HG03354 (cell line): ENCODE measurements at regions not wholly inside any gene's neighbourhood (a gene's known extent, or its start where the extent isn't known, plus 50 kb on each side); places are given as distances from the start of the nearest gene placed in this dataset.
A peak's percentile ranks its signal among the peaks of the same experiment; 100 is the strongest.
"Not testable (repeated sequence)": the region's sequence is repeated elsewhere in the genome, so short reads cannot be mapped to it uniquely, and the experiment has no call there.

Experiments used
- ATAC-seq: cut with Tn5 transposase; IDR thresholded peaks from one replicate; pipeline ENCODE4 v1.9.1; 2021; ENCODE audit warnings: mild to moderate bottlenecking; ENCODE audit not compliant: unreplicated experiment, poor library complexity, severe bottlenecking

GRCh38 chr15:20372416-20372815, 169.2 kb downstream of the GOLGA6L6 start:
- ATAC-seq: not testable (repeated sequence)

- no peak for ATAC-seq
These were observed 172.1 kb downstream of the GOLGA6L6 start for GRCh38 chr15:20369500-20369899.

- no peak for ATAC-seq
These were observed 172.6 kb downstream of the GOLGA6L6 start for GRCh38 chr15:20368974-20369373.

DNA sequence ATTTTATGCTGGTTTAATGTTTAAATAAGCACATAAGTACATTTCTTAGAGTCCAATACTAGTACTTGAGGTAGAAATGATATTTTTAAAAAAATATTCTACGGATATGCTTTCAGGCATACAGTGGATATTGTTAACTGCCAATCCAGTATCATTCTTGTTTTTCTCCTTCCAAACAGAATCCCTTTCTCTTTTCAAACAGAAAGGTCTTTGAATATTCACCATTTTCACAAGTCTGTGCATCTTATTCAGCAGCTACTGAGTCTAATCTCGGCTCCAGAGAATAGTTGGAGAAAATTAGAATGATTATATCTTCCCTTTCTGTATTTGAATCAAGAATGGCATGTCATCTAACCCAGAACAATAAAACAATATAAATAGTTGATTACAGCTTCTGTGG, 174.5 kb downstream of the GOLGA6L6 start:
- no peak for ATAC-seq

DNA sequence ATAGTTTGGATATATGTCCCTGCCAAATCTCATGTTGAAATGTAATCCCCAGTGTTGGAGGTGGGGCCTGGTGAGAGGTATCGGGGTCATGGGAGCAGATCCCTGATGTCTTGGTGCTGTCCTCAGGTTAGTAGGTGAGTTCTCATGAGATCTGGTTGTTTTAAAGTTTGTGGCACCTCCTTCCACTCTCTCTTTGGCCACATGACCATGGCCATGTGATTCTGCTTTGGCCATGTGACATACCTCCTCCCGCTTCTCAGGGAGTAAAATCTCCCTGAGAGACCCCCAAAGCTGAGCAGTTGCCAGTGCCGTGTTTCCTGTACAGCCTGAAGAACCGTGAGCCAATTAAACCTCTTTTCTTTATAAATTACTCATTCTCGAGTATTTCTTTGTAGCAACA, 178.0 kb downstream of the GOLGA6L6 start:
- ATAC-seq: not testable (repeated sequence)

DNA sequence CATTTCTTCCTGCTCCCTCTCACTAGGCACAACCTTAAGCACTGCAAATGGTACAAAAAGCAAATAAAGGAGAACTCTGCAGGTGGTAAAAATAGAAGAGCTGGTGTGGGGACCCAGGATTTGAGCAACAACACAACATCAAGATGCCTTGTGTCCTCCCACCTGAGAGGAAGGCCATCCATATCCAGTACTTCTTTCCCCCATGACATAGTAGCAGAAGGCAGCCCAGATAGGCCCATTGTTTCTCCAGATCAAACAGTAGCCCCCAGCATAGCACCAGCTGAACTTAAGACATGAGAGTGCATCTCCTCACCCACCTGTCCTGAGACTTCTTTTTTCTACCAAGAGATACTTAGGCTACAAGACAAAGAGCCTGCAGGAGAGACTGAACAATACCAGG, 180.5 kb downstream of the GOLGA6L6 start:
- ATAC-seq: no peak

GRCh38 chr15:20358779-20359414, 182.7 kb downstream of the GOLGA6L6 start:
- no peak for ATAC-seq

GRCh38 chr15:20358066-20358778, 183.4 kb downstream of the GOLGA6L6 start:
- ATAC-seq: no peak

- ATAC-seq: no peak
These were observed 184.0 kb downstream of the GOLGA6L6 start for GRCh38 chr15:20357481-20358065.

DNA sequence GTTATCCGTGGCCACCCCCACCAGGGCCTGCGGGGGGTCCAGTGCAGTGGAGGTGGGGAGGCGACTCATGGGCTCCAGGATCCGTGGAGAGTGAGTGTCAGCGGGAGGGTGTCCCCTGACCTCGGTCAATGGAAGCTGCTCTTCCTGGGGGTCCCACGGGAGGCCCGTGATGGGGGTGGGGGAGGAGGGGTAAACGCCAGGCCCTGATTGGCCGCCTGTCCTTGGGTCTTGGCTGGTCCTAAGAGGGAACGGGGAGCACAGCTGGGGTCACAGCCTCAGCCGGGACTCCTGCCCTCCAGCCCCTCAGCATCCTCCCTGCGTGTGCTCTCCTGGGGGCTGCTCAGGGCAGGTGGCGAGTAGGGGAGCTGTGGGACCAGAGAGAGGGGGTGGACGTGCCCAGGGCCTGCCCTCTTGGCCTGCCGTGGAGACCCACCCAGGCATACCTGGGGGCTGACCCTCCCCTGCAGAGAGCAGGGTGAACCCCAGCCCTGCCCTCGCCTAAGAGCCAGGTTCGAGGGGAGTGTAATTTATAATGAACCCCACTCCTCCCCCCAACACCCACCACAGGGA, 184.6 kb downstream of the GOLGA6L6 start:
- ATAC-seq: peak; percentile 7

DNA sequence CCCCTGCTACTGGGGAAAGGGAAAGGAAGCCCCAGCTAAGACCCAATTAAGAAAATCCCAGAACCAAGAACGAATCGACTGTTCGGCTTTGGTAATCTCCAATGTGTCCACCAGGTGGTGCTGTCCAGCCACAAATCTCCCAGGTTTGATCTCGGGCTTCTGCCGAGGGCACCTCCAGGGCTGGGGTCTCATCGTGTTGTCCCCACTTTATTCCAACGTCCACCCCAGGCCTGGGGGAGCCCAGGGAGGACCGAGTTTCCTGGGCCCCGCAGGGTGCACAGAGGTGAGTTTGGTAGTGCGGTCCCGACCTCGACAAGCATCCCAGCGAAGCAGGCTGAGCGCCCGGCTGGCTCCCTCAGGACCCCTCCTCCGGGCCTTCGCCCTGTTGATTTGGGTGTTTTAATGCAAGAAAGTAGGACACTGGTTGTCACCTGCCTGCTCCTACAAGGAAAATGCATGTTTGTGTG, 185.1 kb downstream of the GOLGA6L6 start:
- peak; percentile 60 for ATAC-seq

DNA sequence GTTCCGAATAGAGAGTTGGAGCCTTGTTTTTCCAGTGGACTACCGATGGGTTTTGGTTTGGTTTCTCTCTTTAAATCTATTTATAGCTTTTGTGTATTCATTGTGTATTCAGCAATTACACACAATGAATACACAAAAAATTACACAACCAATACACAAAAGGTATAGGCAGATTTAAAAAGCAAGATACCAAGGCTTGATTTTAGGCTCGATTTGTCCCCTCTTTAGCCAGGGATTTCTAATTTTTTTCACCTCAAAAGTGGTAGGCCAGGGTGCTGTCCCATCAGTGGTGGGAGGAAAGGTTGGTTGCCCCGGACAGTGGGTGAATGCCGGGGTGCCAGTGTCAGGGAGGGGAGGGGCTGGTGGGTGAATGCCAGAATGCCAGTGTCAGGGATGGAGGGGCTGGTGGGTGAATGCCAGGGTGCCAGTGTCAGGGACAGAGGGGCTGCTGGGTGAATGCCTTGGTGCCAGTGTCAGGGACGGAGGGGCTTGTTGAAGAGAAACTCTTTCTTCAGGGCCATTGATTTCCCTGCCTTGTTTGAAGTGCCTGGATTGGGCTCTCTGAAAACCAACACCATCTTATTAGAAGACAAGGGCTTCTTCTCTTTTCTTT, 186.2 kb downstream of the GOLGA6L6 start:
- no peak for ATAC-seq

GRCh38 chr15:20354884-20355223, 186.7 kb downstream of the GOLGA6L6 start:
- ATAC-seq: not testable (repeated sequence)

DNA sequence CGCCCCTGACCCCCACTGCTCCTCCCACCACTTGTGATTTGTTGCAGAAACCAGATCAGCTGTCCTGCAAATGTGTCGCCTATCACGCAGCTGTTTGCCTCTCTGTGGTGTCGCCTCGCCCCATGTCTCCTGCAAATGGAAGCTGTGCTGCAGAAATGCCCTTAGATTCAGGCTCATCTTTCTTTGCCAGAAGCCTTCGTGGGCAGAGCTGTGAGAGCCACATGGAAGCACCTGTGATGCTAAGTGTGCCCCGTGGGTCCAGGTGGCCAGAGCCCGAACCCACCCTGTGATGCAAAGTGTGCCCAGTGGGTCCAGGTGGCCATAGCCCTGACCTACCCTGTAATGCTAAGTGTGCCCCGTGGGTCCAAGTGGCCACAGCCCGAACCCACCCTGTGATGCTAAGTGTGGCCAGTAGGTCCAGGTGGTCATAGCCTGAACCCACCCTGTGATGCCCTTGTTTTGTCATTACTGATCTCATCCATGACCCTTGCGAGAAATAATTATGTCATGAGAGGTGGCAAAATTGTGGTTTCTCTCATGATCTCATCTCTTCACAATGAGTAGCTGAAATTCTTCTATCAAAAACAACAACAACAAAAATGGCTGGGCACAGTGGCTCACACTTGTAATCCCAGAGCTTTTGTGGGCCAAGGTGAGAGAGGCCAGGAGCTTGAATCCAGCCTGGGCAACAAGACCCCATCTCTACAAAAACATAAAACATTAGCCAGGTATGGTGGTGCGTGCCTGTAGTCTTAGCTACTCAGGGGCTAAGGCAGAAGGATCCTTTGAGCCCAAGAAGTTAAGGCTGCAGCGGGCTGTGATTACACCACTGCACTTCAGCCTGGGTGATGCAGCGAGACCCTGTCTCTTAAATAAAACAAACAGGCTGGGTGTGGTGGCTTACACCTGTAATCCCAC, 187.4 kb downstream of the GOLGA6L6 start:
- no peak for ATAC-seq

DNA sequence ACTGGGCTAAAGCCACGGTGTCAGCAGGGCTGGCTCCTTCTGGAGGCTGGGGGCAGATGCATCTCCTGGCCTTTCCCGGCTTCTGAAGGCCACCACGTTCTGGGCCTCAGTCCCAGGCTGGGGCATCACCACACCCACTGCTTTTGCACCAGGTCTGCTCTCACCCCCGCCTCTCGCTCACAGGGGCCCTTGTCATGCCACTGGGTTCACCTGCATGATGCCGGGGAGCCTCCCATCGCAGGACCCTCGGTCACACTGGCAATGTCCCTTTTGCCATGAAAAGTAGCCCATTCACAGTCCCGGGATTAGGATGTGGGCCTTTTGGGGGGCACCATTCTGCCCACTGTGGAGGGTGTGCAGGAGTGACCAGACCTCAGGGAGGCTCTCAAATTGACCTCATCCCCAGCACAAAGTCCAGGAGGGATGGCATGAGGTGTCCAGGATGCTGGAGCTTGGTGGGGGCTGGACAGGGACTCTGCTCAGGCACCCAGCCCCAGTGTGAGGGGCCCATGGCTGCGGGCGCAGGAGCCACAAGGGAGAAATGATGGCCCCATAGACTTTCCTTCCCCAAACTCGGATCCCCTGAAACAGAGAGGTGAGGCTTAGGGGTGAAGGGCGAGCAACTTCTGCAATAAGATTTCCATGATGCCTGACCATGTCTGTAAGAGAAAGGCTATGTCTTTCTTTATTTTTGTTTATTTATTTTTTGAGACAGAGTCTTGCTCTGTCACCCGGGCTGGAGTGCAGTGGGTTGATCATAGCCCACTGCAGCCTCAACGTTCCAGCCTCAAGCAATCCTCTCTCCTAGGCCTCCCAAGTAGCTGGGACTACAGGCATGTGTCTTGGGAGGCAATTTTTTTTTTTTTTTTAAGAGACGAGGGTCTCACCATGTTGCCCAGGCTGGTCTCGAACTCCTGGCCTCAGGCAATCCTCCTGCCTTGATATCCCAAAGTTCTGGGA, 189.1 kb downstream of the GOLGA6L6 start:
- no peak for ATAC-seq

- ATAC-seq: no peak
These were observed 190.1 kb downstream of the GOLGA6L6 start for GRCh38 chr15:20351448-20351971.

GRCh38 chr15:20349774-20350498, 191.7 kb downstream of the GOLGA6L6 start:
- no peak for ATAC-seq
